ENCODE measurements at regions not wholly inside any gene's neighbourhood (a gene's known extent, or its start where the extent isn't known, plus 50 kb on each side); places are given as distances from the start of the nearest gene placed in this dataset.

DNA sequence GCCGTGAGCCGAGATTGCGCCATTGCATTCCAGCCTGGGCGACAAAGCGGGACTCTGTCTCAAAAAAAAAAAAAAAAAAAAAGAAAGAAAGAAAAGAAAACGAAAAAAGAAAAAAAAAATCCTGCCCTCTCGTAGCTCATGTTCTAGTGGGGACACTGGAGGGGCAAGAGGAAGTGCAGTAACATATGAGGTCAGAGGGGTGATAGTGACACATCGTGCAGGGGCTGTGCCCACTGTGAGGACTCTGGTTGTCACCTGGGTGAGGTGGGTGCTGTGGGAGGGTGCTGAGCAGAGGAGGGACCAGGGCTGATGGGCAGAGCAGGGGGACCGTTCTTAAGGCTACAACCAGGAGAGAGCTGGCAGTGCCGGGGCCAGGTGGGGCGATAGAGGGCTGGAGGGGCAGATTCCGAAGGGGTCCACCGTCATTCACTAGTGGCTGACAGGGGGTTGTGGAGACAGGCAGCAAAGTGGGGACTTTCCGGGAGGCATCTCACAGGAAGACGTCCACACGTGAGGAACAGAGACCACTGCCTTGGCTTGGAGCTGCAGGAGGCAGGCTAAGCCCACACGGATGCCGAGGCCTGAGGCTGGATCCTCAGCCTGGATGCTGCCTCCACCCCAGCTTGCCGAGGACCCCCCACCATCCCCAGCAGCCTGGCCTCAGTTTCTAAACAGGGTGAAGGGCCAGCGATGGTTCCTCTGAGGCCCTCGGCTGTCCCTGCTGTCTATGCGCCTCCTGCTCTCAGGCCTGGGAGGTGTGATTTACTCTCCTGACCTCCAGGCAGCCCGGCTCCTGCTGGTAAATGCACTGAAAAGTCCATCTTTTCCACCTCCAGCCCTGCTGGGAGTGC, 154.3 kb upstream of the IQSEC1 start:
- no peaks in the 10 kb centered on the region for H3K27me3 ChIP-seq
- no peak for TF ChIP-seq POLR2A (IDR thresholded peaks at IDR 0.05)
- TF ChIP-seq EP300 (IDR thresholded peaks at IDR 0.05): no peak
- no peak for TF ChIP-seq CTCF (IDR thresholded peaks at IDR 0.05)
- H3K9me3 ChIP-seq: no peaks in the 10 kb centered on the region
- WGBS, 3 donors: 84 to 86% (median 85%) methylated on average over 23 of the region's 23 CpGs
- intact Hi-C loops (cut with DNase I): no loop called here
- no peak overlapping the region for H3K27ac ChIP-seq
- DNase-seq: no peak
- no peak overlapping the region for H3K4me3 ChIP-seq
- H3K4me1 ChIP-seq (ENCODE audit: insufficient read depth): peaks cover 7% of the 10 kb centered on the region
- H3K36me3 ChIP-seq: no peaks in the 10 kb centered on the region

- H3K4me3 ChIP-seq: no peak overlapping the region
- H3K9me3 ChIP-seq: no peaks in the 10 kb centered on the region
- 71 to 78% (median 75%) methylated on average over 4 of the region's 4 CpGs for WGBS, 3 donors
- intact Hi-C loops (cut with DNase I): no loop called here
- peaks cover 7% of the 10 kb centered on the region for H3K4me1 ChIP-seq (ENCODE audit: insufficient read depth)
- H3K36me3 ChIP-seq: no peaks in the 10 kb centered on the region
- DNase-seq: no peak
- no peak overlapping the region for H3K27ac ChIP-seq
- TF ChIP-seq CTCF (IDR thresholded peaks at IDR 0.05): no peak
- TF ChIP-seq POLR2A (IDR thresholded peaks at IDR 0.05): no peak
- TF ChIP-seq EP300 (IDR thresholded peaks at IDR 0.05): no peak
- H3K27me3 ChIP-seq: no peaks in the 10 kb centered on the region
Observed at GRCh38 chr3:13224967-13225366, 151.7 kb upstream of the IQSEC1 start.

DNA sequence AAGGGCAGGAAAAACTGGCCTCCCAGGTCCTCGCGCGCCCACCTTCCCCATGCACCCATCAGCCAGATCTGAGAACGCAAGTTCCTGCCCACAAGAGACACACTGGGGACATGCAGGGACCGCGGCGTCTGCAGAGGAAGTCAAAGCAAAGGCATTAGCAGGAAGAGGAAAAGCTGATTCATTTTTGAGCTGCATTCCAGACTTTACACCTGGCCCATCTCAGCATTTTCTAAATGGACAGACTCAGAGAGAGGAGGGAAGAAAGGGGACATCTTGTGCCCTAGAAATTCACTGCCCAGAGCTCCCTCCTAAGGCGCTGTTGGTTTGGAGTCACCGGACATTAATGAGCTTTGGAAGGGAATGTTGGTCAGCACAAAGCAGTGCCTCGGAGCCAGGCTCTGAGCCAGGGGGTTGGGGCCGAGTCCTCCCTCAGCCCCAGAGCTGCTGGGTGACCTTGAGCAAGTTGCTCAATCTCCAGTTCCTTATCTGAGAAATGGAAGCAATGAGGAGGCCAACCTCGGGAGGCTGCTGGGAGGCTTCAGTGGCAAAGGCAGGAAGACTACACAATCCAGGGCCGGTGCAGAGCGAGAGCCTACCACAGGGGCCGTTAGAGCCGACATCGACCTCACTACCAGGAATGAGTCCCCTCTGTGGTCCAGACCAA, 150.5 kb upstream of the IQSEC1 start:
- no peaks in the 10 kb centered on the region for H3K36me3 ChIP-seq
- TF ChIP-seq EP300 (IDR thresholded peaks at IDR 0.05): no peak
- TF ChIP-seq POLR2A (IDR thresholded peaks at IDR 0.05): no peak
- no peak for TF ChIP-seq CTCF (IDR thresholded peaks at IDR 0.05)
- H3K27me3 ChIP-seq: no peaks in the 10 kb centered on the region
- WGBS, 3 donors: 28 to 47% (median 33%) methylated on average over 17 of the region's 17 CpGs
- no peak overlapping the region for H3K27ac ChIP-seq
- H3K4me1 ChIP-seq (ENCODE audit: insufficient read depth): peaks cover 7% of the 10 kb centered on the region
- H3K9me3 ChIP-seq: no peaks in the 10 kb centered on the region
- intact Hi-C loops (cut with DNase I): no loop called here
- peak; percentile 49 to 75 (median 65) for DNase-seq
- H3K4me3 ChIP-seq: no peak overlapping the region

- WGBS, 3 donors: 72 to 85% (median 77%) methylated on average over 10 of the region's 10 CpGs
- H3K27me3 ChIP-seq: no peaks in the 10 kb centered on the region
- TF ChIP-seq EP300 (IDR thresholded peaks at IDR 0.05): no peak
- TF ChIP-seq CTCF (IDR thresholded peaks at IDR 0.05): no peak
- no peak for TF ChIP-seq POLR2A (IDR thresholded peaks at IDR 0.05)
Observed at GRCh38 chr3:13222891-13223573, 149.8 kb upstream of the IQSEC1 start.

More at GRCh38 chr3:13222891-13223573, 149.8 kb upstream of the IQSEC1 start:
- Histone ChIP-seq H3K36me3 (no peaks in the 10 kb centered on the region), H3K9me3 (no peaks in the 10 kb centered on the region), H3K4me1 (ENCODE audit: insufficient read depth) (peaks cover 7% of the 10 kb centered on the region), H3K27ac (no peak overlapping the region), H3K4me3 (no peak overlapping the region)
- intact Hi-C loops (cut with DNase I): no loop called here
- no peak for DNase-seq

Measured in ovary (tissue), 7 donors.